ENCODE measurements at regions not wholly inside any gene's neighbourhood (a gene's known extent, or its start where the extent isn't known, plus 50 kb on each side); places are given as distances from the start of the nearest gene placed in this dataset.

GRCh38 chr12:92027243-92027642 lies 118.4 kb downstream of the BTG1 start:
- 40 to 62% methylated on average over 1 to 2 of the region's 2 CpGs for WGBS, 2 donors (ENCODE audit: low coverage in 1 of 2)
- Histone ChIP-seq H3K27ac (peak overlapping the region; percentile 85 to 98 (median 86)), H3K27me3 (no peaks in the 10 kb centered on the region), H3K4me3 (no peak overlapping the region), H3K4me1 (peaks cover 15 to 56% (median 33%) of the 10 kb centered on the region in 3 donors), H3K36me3 (no peaks in the 10 kb centered on the region), H3K9me3 (no peaks in the 10 kb centered on the region)
- ATAC-seq, result no peak
- no peak for TF ChIP-seq CTCF (IDR thresholded peaks at IDR 0.05)
- TF ChIP-seq POLR2AphosphoS5 (IDR thresholded peaks at IDR 0.05), result no peak
- TF ChIP-seq EP300 (IDR thresholded peaks at IDR 0.05), result no peak
- no peak for TF ChIP-seq POLR2A (IDR thresholded peaks at IDR 0.05)

- no peaks in the 10 kb centered on the region for H3K9me3 ChIP-seq
- H3K4me1 ChIP-seq, result peaks cover 11 to 42% (median 28%) of the 10 kb centered on the region in 3 donors
- ATAC-seq, result no peak
- H3K27me3 ChIP-seq, result no peaks in the 10 kb centered on the region
- 63 to 80% methylated on average over 3 to 4 of the region's 4 CpGs for WGBS, 2 donors (ENCODE audit: low coverage in 1 of 2)
- H3K4me3 ChIP-seq, result no peak overlapping the region
- no peak for TF ChIP-seq CTCF (IDR thresholded peaks at IDR 0.05)
- TF ChIP-seq POLR2A (IDR thresholded peaks at IDR 0.05), result no peak
- no peak for TF ChIP-seq POLR2AphosphoS5 (IDR thresholded peaks at IDR 0.05)
- TF ChIP-seq EP300 (IDR thresholded peaks at IDR 0.05), result no peak
- H3K27ac ChIP-seq, result no peak overlapping the region
- no peaks in the 10 kb centered on the region for H3K36me3 ChIP-seq
These were observed 120.0 kb downstream of the BTG1 start for GRCh38 chr12:92025462-92026207.

GRCh38 chr12:92022093-92022492 lies 123.6 kb downstream of the BTG1 start:
- no peak overlapping the region for H3K4me3 ChIP-seq
- no peaks in the 10 kb centered on the region for H3K27me3 ChIP-seq
- no peak overlapping the region for H3K27ac ChIP-seq
- H3K9me3 ChIP-seq, result no peaks in the 10 kb centered on the region
- peaks cover 0 to 6% (median 3%) of the 10 kb centered on the region in 3 donors for H3K4me1 ChIP-seq
- 86 to 95% methylated on average over 1 of the region's 1 CpG for WGBS, 2 donors (ENCODE audit: low coverage in 1 of 2)
- no peaks in the 10 kb centered on the region for H3K36me3 ChIP-seq
- TF ChIP-seq POLR2A (IDR thresholded peaks at IDR 0.05) (no peak), CTCF (IDR thresholded peaks at IDR 0.05) (no peak), EP300 (IDR thresholded peaks at IDR 0.05) (no peak), POLR2AphosphoS5 (IDR thresholded peaks at IDR 0.05) (no peak)
- ATAC-seq, result no peak

GRCh38 chr12:92021666-92022035 lies 124.0 kb downstream of the BTG1 start:
- WGBS, 2 donors (ENCODE audit: low coverage in 1 of 2), result 91 to 100% methylated on average over 1 of the region's 1 CpG
- Histone ChIP-seq H3K4me3 (no peak overlapping the region), H3K36me3 (no peaks in the 10 kb centered on the region), H3K27ac (no peak overlapping the region), H3K9me3 (no peaks in the 10 kb centered on the region), H3K4me1 (peaks cover 0 to 3% (median 2%) of the 10 kb centered on the region in 3 donors), H3K27me3 (no peaks in the 10 kb centered on the region)
- ATAC-seq, result no peak
- TF ChIP-seq CTCF (IDR thresholded peaks at IDR 0.05), result no peak
- no peak for TF ChIP-seq POLR2A (IDR thresholded peaks at IDR 0.05)
- TF ChIP-seq EP300 (IDR thresholded peaks at IDR 0.05), result no peak
- no peak for TF ChIP-seq POLR2AphosphoS5 (IDR thresholded peaks at IDR 0.05)

GRCh38 chr12:92020983-92021665 lies 124.5 kb downstream of the BTG1 start:
- no peak for ATAC-seq
- Histone ChIP-seq H3K4me3 (no peak overlapping the region), H3K4me1 (no peaks in the 10 kb centered on the region), H3K36me3 (no peaks in the 10 kb centered on the region), H3K9me3 (no peaks in the 10 kb centered on the region), H3K27ac (no peak overlapping the region), H3K27me3 (no peaks in the 10 kb centered on the region)
- WGBS, 2 donors (ENCODE audit: low coverage in 1 of 2), result 46 to 61% methylated on average over 6 of the region's 6 CpGs
- TF ChIP-seq POLR2AphosphoS5 (IDR thresholded peaks at IDR 0.05), result no peak
- no peak for TF ChIP-seq POLR2A (IDR thresholded peaks at IDR 0.05)
- no peak for TF ChIP-seq EP300 (IDR thresholded peaks at IDR 0.05)
- no peak for TF ChIP-seq CTCF (IDR thresholded peaks at IDR 0.05)
